Panc1 (cell line): ENCODE measurements at regions not wholly inside any gene's neighbourhood (a gene's known extent, or its start where the extent isn't known, plus 50 kb on each side); places are given as distances from the start of the nearest gene placed in this dataset.

Experiments used
- ATAC-seq: fragments of 200-7000 bp; cut with Tn5 transposase; 2 replicates; pipeline ENCODE4 v1.9.1; 2020; ENCODE audit warnings: mild to moderate bottlenecking, moderate library complexity
- BruUV-seq: library from RNA; stranded (reverse); fragments of 400-500 nt; replicated peaks from 2 replicates; lab custom pipeline; 2021; lab: Mats Ljungman, UMichigan
- CTCF ChIA-PET: fragments of 300-600 bp; sonication (Branson Sonifier 250); formaldehyde crosslinking; loops from one replicate; lab custom pipeline; 2022; ENCODE audit warnings: antibody characterized with exemption; lab: Charles Lee
- POLR2A ChIA-PET: fragments of 300-600 bp; sonication (Branson Sonifier 250); formaldehyde crosslinking; loops from one replicate; lab custom pipeline; 2022; ENCODE audit warnings: antibody characterized with exemption; lab: Charles Lee
- DNase-seq: peaks from one replicate; pipeline ENCODE4 v3.0.0-alpha.2; 2010; ENCODE audit warnings: low read depth, low spot score
- H3K27ac ChIP-seq: 2 replicates; pipeline ENCODE4 v1.5.1; 2011; ENCODE audit warnings: mild to moderate bottlenecking, low read length, inconsistent platforms
- H3K27me3 ChIP-seq: fragments of 200-500 bp; sonication (Bioruptor generic); 2 replicates; pipeline ENCODE4 v1.6.0; 2014; ENCODE audit warnings: low read length, inconsistent platforms; ENCODE audit not compliant: control insufficient read depth, insufficient read depth
- H3K36me3 ChIP-seq: fragments of 200-500 bp; sonication (Bioruptor generic); 2 replicates; pipeline ENCODE4 v1.5.1; 2014; ENCODE audit warnings: inconsistent platforms, mild to moderate bottlenecking, low read length, moderate library complexity; ENCODE audit not compliant: control insufficient read depth, insufficient read depth
- H3K4me1 ChIP-seq: 2 replicates; pipeline ENCODE4 v1.5.1; 2011; ENCODE audit warnings: inconsistent platforms, mild to moderate bottlenecking, low read length, moderate library complexity; ENCODE audit not compliant: control insufficient read depth, insufficient read depth
- H3K4me3 ChIP-seq, 2 experiments: 2 replicates each; pipeline ENCODE4 v1.5.1; 2011 to 2012; ENCODE audit warnings: low read depth in 2 of 2, low read length in 2 of 2, mild to moderate bottlenecking in 2 of 2, inconsistent platforms in 1 of 2, moderate library complexity in 1 of 2
- H3K9me3 ChIP-seq: fragments of 200-500 bp; sonication (Bioruptor generic); 2 replicates; pipeline ENCODE4 v1.5.1; 2014; ENCODE audit warnings: low read depth, mild to moderate bottlenecking, inconsistent platforms, low read length, moderate library complexity; ENCODE audit not compliant: control insufficient read depth, insufficient read depth
- POLR2AphosphoS5 ChIP-seq: IDR thresholded peaks from 2 replicates; pipeline ENCODE4 v1.6.1; 2012; ENCODE audit warnings: mild to moderate bottlenecking, low read depth, low read length, moderate library complexity
- REST ChIP-seq, 2 experiments: IDR thresholded peaks; 2 replicates each; pipeline ENCODE4 v1.6.1; 2011 to 2012; ENCODE audit warnings: low read depth in 2 of 2, control low read depth in 1 of 2, low read length in 1 of 2, mild to moderate bottlenecking in 1 of 2, moderate library complexity in 1 of 2; ENCODE audit not compliant: insufficient read depth in 1 of 2
- SIN3A ChIP-seq: IDR thresholded peaks from 2 replicates; pipeline ENCODE4 v1.6.1; 2012; ENCODE audit warnings: low read depth, mild to moderate bottlenecking, low read length, moderate library complexity, borderline replicate concordance; ENCODE audit not compliant: insufficient read depth
- TCF7L2 ChIP-seq: IDR thresholded peaks from 2 replicates; pipeline ENCODE4 v1.6.1; 2011; ENCODE audit warnings: mild to moderate bottlenecking, low read depth, low read length, inconsistent platforms
- in situ Hi-C: cut with HindIII; loops from 2 replicates; pipeline ENCODE4 v1.10.0; 2016; ENCODE audit warnings: low sequenced_read_pairs, low pct_unique_long_range_greater_than_20kb
- intact Hi-C: fragments of 100-400 bp; cut with micrococcal nuclease; formaldehyde crosslinking; loops from one replicate; pipeline ENCODE4 v1.10.0; 2022; ENCODE audit not compliant: unreplicated experiment
- TF ChIP-seq, protein P1 (sequence below): fragments of 450-650 bp; IDR thresholded peaks from 2 replicates; pipeline ENCODE4 v1.5.1; 2017; ENCODE audit warnings: mild to moderate bottlenecking

DNA sequence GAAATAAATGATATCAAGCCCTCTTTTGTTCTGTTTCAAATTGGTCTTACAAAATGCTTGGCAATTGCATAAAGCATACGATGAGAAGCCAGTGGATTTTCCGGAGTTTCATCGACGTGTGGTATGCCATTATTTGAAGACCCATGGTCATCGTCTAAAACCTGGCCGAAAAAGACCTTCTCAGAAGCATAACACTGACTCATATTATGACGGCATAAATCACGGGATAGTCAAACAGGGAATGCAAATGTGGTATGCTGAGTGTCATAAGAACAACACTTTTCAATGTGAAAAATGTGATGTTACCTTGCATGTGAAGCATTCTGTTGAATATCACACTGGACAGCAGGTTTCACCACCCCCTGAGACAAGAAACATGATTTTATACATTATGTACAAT lies 695.2 kb downstream of the GRXCR1 start:
- no peaks in the 10 kb centered on the region for H3K9me3 ChIP-seq
- intact Hi-C loops (no loop called here), in situ Hi-C loops (no loop called here)
- no peak for DNase-seq
- TF ChIP-seq REST (IDR thresholded peaks at IDR 0.05; ENCODE audit: insufficient read depth in 1 of 2, low read depth in 2 of 2, low read length in 1 of 2): no peak
- no peak for TF ChIP-seq TCF7L2
- TF ChIP-seq SIN3A: no peak
- no peak for TF ChIP-seq POLR2AphosphoS5
- TF ChIP-seq, protein P1, sequence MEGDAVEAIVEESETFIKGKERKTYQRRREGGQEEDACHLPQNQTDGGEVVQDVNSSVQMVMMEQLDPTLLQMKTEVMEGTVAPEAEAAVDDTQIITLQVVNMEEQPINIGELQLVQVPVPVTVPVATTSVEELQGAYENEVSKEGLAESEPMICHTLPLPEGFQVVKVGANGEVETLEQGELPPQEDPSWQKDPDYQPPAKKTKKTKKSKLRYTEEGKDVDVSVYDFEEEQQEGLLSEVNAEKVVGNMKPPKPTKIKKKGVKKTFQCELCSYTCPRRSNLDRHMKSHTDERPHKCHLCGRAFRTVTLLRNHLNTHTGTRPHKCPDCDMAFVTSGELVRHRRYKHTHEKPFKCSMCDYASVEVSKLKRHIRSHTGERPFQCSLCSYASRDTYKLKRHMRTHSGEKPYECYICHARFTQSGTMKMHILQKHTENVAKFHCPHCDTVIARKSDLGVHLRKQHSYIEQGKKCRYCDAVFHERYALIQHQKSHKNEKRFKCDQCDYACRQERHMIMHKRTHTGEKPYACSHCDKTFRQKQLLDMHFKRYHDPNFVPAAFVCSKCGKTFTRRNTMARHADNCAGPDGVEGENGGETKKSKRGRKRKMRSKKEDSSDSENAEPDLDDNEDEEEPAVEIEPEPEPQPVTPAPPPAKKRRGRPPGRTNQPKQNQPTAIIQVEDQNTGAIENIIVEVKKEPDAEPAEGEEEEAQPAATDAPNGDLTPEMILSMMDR: no peak
- H3K27me3 ChIP-seq: no peaks in the 10 kb centered on the region
- H3K4me3 ChIP-seq: no peak overlapping the region
- no peaks in the 10 kb centered on the region for H3K36me3 ChIP-seq
- BruUV-seq: no TSS peak
- no peak overlapping the region for H3K27ac ChIP-seq
- no peaks in the 10 kb centered on the region for H3K4me1 ChIP-seq
- no peak for ATAC-seq
- ChIA-PET POLR2A (no interaction called here), CTCF (no interaction called here)

GRCh38 chr4:43607400-43607799 lies 714.9 kb downstream of the GRXCR1 start:
- ChIA-PET CTCF (no interaction called here), POLR2A (no interaction called here)
- no peak for ATAC-seq
- no peak overlapping the region for H3K4me3 ChIP-seq
- no peak for TF ChIP-seq SIN3A
- TF ChIP-seq, protein P1: no peak
- TF ChIP-seq POLR2AphosphoS5: no peak
- TF ChIP-seq TCF7L2: no peak
- no peak for TF ChIP-seq REST (IDR thresholded peaks at IDR 0.05; ENCODE audit: insufficient read depth in 1 of 2, low read depth in 2 of 2, low read length in 1 of 2)
- H3K27me3 ChIP-seq: no peaks in the 10 kb centered on the region
- intact Hi-C loops: no loop called here
- no peaks in the 10 kb centered on the region for H3K36me3 ChIP-seq
- H3K27ac ChIP-seq: no peak overlapping the region
- in situ Hi-C loops: no loop called here
- no TSS peak for BruUV-seq
- no peaks in the 10 kb centered on the region for H3K4me1 ChIP-seq
- DNase-seq: no peak
- H3K9me3 ChIP-seq: no peaks in the 10 kb centered on the region
